ENCODE measurements at regions not wholly inside any gene's neighbourhood (a gene's known extent, or its start where the extent isn't known, plus 50 kb on each side); places are given as distances from the start of the nearest gene placed in this dataset.

- no peak overlapping the region for H3K4me3 Mint-ChIP-seq
- CTCF ChIA-PET = no interaction called here
- ATAC-seq (no peak), DNase-seq (no peak)
- H3K27me3 Mint-ChIP-seq = peaks cover 19% of the 10 kb centered on the region
- H3K36me3 Mint-ChIP-seq = no peaks in the 10 kb centered on the region
- H3K4me1 Mint-ChIP-seq = no peaks in the 10 kb centered on the region
- H3K27ac Mint-ChIP-seq = no peak overlapping the region
- no peaks in the 10 kb centered on the region for H3K9me3 Mint-ChIP-seq (ENCODE audit: low read depth)
Measured at GRCh38 chr6:106894978-106895702, 79.4 kb downstream of the CD24 start.

DNA sequence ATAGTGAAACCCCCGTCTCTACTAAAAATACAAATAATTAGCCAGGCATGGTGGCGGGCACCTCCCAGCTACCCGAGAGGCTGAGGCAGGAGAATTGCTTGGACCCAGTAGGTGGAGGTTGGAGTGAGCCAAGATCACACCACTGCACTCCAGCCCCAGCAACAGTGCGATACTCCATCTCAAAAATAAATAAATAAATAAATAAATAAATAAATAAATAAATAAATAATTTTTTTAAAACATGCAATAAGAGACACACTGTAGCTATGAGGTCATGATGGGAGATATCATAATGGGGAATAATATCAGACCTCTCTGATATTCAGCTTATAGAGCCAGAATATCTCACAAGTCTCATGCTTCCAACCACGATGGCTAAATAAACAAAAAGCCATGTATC is 82.3 kb downstream of the CD24 start:
- Mint-ChIP-seq H3K36me3 (no peaks in the 10 kb centered on the region), H3K27ac (no peak overlapping the region), H3K4me1 (no peaks in the 10 kb centered on the region), H3K4me3 (no peak overlapping the region), H3K9me3 (ENCODE audit: low read depth) (no peaks in the 10 kb centered on the region), H3K27me3 (peaks cover 31% of the 10 kb centered on the region)
- CTCF ChIA-PET = no interaction called here
- DNase-seq (no peak), ATAC-seq (no peak)

- no peak overlapping the region for H3K4me3 Mint-ChIP-seq
- CTCF ChIA-PET = no interaction called here
- peaks cover 39% of the 10 kb centered on the region for H3K27me3 Mint-ChIP-seq
- no peaks in the 10 kb centered on the region for H3K36me3 Mint-ChIP-seq
- H3K9me3 Mint-ChIP-seq (ENCODE audit: low read depth) = no peaks in the 10 kb centered on the region
- ATAC-seq (no peak), DNase-seq (no peak)
- H3K4me1 Mint-ChIP-seq = no peaks in the 10 kb centered on the region
- H3K27ac Mint-ChIP-seq = no peak overlapping the region
Measured at GRCh38 chr6:106890447-106890846, 84.1 kb downstream of the CD24 start.

- no peaks in the 10 kb centered on the region for H3K9me3 Mint-ChIP-seq (ENCODE audit: low read depth)
- no peak for DNase-seq
- H3K36me3 Mint-ChIP-seq = no peaks in the 10 kb centered on the region
- H3K4me3 Mint-ChIP-seq = no peak overlapping the region
- CTCF ChIA-PET = no interaction called here
- ATAC-seq = no peak
- H3K27me3 Mint-ChIP-seq = peaks cover 40% of the 10 kb centered on the region
- no peaks in the 10 kb centered on the region for H3K4me1 Mint-ChIP-seq
- H3K27ac Mint-ChIP-seq = no peak overlapping the region
Measured at GRCh38 chr6:106889692-106890091, 84.8 kb downstream of the CD24 start.

DNA sequence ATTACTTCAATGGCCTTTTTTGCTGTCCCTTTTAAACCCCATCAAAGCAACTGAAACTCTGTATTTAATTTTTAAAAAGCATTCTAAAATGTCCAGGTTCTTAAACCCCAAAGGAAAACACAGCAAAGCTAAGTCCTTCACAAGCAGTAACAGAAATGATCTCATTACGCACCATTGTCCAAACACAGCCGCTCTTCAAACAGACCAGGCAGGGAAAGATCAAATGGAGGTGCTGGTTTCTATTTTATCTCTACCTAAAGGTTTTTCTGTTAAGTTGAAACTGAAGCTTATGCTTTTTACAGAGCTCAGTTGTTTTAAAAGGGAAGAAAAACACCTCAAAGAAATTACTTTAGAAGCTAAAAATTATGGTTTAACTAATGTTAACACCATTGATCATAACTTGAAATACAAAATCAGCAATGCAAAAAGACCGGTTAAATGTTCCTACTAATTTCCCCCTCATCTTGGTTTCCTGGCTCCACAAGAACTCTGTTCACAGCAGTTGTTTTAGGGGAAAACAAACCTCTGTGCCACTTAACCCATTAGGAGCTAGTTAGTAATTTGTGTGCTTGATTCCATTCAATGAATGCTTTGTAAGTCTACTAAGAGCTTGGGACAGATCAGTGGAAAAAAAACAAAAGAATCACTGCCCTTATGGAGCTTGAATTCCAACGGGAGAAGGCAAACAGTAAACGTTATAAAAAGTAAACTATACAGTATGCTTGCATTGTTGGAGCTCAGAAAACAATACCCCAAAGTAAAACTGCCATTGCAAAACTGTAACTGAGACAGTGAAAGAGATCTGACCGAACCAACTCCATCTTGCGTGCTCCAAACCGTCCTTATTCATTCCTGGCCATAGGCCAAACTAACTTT is 87.4 kb downstream of the CD24 start:
- DNase-seq (no peak), ATAC-seq (no peak)
- no peaks in the 10 kb centered on the region for H3K9me3 Mint-ChIP-seq (ENCODE audit: low read depth)
- H3K36me3 Mint-ChIP-seq = no peaks in the 10 kb centered on the region
- H3K27ac Mint-ChIP-seq = no peak overlapping the region
- peaks cover 43% of the 10 kb centered on the region for H3K27me3 Mint-ChIP-seq
- CTCF ChIA-PET = no interaction called here
- no peak overlapping the region for H3K4me3 Mint-ChIP-seq
- H3K4me1 Mint-ChIP-seq = no peaks in the 10 kb centered on the region

DNA sequence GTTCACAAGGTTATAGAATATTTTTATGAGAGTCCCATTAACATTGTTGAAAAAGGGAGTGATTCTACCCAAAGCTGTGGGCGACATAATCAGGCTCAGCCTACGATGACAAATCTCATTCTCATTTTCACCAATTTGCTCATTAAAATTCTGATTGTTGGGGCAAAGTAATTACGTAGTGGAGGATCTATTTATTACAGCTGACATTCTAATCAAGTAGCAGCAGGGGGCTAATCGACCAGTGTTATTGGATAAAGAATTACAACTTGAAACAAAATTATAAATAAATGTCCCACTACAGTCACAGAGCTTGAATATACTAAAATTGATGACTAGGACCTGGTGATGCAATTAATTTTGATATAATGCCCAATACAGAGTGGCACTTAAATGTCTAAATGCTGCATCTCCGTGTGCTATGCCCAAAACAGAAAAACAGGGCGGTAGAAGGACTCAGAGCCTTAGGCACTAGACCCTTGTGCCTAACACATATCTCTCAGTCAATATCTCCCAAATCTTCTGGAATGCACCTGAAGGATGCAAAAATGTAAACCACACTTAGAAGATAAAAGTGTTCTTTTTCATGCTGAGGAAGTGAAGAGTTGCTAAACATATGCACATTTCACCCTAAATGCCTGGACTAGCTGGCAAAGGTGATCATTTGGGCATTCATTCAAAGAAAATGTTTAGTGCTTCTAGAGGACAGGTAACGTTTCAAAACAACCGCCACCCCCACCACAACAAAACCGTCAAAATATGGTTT is 88.3 kb downstream of the CD24 start:
- no peak overlapping the region for H3K4me3 Mint-ChIP-seq

DNA sequence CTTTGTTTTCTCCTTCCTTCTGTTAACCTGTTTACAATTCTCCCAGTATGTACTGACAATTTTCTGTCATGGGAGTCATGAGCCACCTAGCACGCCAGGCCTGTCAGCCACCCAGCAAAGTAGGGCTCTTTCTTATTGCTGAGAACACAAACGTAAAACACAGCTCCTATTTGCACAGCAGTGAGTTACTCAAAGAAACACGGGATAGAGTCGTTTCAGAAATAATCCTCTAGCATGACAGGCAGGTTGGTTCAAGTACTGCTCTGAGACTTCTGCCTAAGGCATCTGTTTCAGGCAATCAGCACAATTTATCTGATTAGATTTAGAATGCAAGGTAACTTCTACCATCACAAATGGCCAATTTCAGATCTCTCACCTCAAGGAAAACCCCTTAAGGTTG is 88.8 kb downstream of the CD24 start:
- Mint-ChIP-seq H3K27ac (no peak overlapping the region), H3K9me3 (ENCODE audit: low read depth) (no peaks in the 10 kb centered on the region), H3K4me3 (no peak overlapping the region), H3K4me1 (no peaks in the 10 kb centered on the region), H3K36me3 (no peaks in the 10 kb centered on the region), H3K27me3 (peaks cover 41% of the 10 kb centered on the region)
- CTCF ChIA-PET = no interaction called here
- ATAC-seq = no peak
- DNase-seq = no peak

More for the DNA sequence above, 88.3 kb downstream of the CD24 start:
- Mint-ChIP-seq H3K36me3 (no peaks in the 10 kb centered on the region), H3K9me3 (ENCODE audit: low read depth) (no peaks in the 10 kb centered on the region), H3K4me1 (no peaks in the 10 kb centered on the region), H3K27ac (no peak overlapping the region), H3K27me3 (peaks cover 43% of the 10 kb centered on the region)
- CTCF ChIA-PET = interaction anchor here (0.6 kb wide), 1 partner anchor 44 kb away, joined by 3 read pairs; no protein-coding TSS in a partner anchor
- no peak for ATAC-seq
- no peak for DNase-seq

DNA sequence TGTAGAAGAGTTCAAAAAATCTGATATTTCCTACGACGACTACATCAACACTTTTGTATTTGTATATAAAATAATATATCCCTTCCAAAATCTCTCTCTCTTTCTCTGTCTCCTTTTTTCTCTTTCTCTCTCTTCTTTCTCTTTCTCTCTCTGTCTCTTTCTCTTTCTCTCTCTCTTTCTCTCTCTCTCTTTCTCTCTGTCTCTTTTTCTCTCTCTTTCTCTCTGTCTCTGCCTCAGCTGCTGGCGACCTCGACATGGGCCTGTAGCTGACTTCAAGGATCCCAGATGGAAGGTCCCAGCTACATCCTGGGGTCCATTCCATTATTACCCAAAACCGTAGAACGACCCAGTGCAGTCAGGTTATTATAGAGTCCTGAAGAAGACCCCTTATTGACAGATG is 90.0 kb downstream of the CD24 start:
- Mint-ChIP-seq H3K9me3 (ENCODE audit: low read depth) (no peaks in the 10 kb centered on the region), H3K4me3 (no peak overlapping the region), H3K4me1 (no peaks in the 10 kb centered on the region), H3K36me3 (no peaks in the 10 kb centered on the region), H3K27me3 (peaks cover 41% of the 10 kb centered on the region), H3K27ac (no peak overlapping the region)
- CTCF ChIA-PET = interaction anchor here (0.8 kb wide), 1 partner anchor 550 kb away, joined by 3 read pairs; no protein-coding TSS in a partner anchor
- ATAC-seq (no peak), DNase-seq (no peak)

DNA sequence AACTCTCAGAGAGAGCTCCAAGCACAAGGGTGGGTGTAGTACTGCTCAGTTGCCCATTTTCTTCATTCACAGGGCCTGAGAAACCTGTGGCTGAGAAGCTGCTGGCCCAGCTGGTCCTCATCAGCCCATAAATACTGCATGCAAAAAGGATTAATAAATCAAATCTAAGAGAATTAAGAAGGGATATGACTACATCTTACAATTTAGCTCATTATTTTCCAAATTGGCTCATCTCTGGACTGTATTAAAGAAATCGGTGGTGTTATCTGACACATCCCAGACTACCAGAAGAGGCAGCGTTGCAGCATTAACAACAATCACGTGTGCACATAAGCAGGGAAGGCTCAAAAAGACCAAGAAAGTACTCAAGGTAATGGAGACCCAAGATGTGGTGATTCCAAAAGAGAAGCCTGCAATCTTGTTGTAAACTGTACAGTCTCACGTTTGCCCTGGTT is 90.7 kb downstream of the CD24 start:
- CTCF ChIA-PET = interaction anchor here (1.7 kb wide), 1 partner anchor 114 kb away, joined by 5 read pairs; no protein-coding TSS in a partner anchor
- H3K4me3 Mint-ChIP-seq = no peak overlapping the region
- no peaks in the 10 kb centered on the region for H3K9me3 Mint-ChIP-seq (ENCODE audit: low read depth)

GRCh38 chr6:106882601-106883518 is 91.7 kb downstream of the CD24 start:
- Mint-ChIP-seq H3K27me3 (peaks cover 39% of the 10 kb centered on the region), H3K27ac (no peak overlapping the region), H3K4me1 (no peaks in the 10 kb centered on the region), H3K36me3 (no peaks in the 10 kb centered on the region), H3K4me3 (no peak overlapping the region), H3K9me3 (ENCODE audit: low read depth) (no peaks in the 10 kb centered on the region)
- CTCF ChIA-PET = interaction anchor here (1.7 kb wide), 1 partner anchor 115 kb away, joined by 5 read pairs; no protein-coding TSS in a partner anchor
- no peak for ATAC-seq
- DNase-seq = no peak

More for the DNA sequence above, 90.7 kb downstream of the CD24 start:
- peaks cover 42% of the 10 kb centered on the region for H3K27me3 Mint-ChIP-seq
- no peak overlapping the region for H3K27ac Mint-ChIP-seq
- H3K4me1 Mint-ChIP-seq = no peaks in the 10 kb centered on the region
- ATAC-seq = no peak
- no peaks in the 10 kb centered on the region for H3K36me3 Mint-ChIP-seq
- DNase-seq = no peak

GRCh38 chr6:106882138-106882537 is 92.4 kb downstream of the CD24 start:
- CTCF ChIA-PET = no interaction called here
- Mint-ChIP-seq H3K9me3 (ENCODE audit: low read depth) (no peaks in the 10 kb centered on the region), H3K27ac (no peak overlapping the region), H3K4me3 (no peak overlapping the region), H3K27me3 (peaks cover 35% of the 10 kb centered on the region), H3K36me3 (no peaks in the 10 kb centered on the region), H3K4me1 (no peaks in the 10 kb centered on the region)
- DNase-seq (no peak), ATAC-seq (no peak)

DNA sequence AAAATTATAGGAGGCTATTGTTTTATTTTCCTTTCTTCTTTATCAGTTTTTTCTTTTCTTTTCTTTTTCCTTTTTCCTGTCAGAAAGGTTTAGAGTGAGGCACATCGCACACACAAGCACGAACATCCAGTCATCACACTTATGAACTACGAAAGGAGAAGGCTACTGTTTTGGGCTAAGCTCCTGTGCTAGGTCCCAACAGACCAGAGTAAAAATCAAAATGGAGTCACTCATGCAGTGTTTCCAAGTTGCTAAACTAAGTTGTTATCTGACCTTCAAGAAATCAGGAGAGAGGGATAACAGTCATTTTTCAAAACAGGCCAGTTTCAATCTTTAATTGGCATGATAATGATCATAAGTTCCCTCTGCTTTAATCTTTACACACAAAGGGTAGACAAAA is 93.6 kb downstream of the CD24 start:
- ATAC-seq = no peak
- CTCF ChIA-PET = no interaction called here
- Mint-ChIP-seq H3K9me3 (ENCODE audit: low read depth) (no peaks in the 10 kb centered on the region), H3K36me3 (no peaks in the 10 kb centered on the region), H3K27ac (no peak overlapping the region), H3K4me3 (no peak overlapping the region), H3K4me1 (no peaks in the 10 kb centered on the region), H3K27me3 (peaks cover 24% of the 10 kb centered on the region)
- no peak for DNase-seq
